IgD-negative memory B cell (primary cell): ENCODE measurements at regions not wholly inside any gene's neighbourhood (a gene's known extent, or its start where the extent isn't known, plus 50 kb on each side); places are given as distances from the start of the nearest gene placed in this dataset.
A peak's percentile ranks its signal among the peaks of the same experiment; 100 is the strongest.

ENCODE experiments used
- H3K27ac Mint-ChIP-seq, 3 donors: one replicate each; pipeline ENCODE4 v1.8.0; 2020 to 2022; ENCODE audit warnings: mild to moderate bottlenecking in 3 of 3, mixed read lengths in 3 of 3, moderate library complexity in 1 of 3
- H3K27me3 Mint-ChIP-seq: one replicate; pipeline ENCODE4 v1.8.0; 2021; ENCODE audit warnings: mixed read lengths
- H3K36me3 Mint-ChIP-seq: one replicate; pipeline ENCODE4 v1.8.0; 2020; ENCODE audit warnings: mild to moderate bottlenecking, mixed read lengths
- H3K4me1 Mint-ChIP-seq, 3 donors: one replicate each; pipeline ENCODE4 v1.8.0; 2020 to 2022; ENCODE audit warnings: mixed read lengths in 3 of 3, mild to moderate bottlenecking in 1 of 3
- H3K4me3 Mint-ChIP-seq, 4 donors: one replicate each; pipeline ENCODE4 v1.8.0; 2020 to 2022; ENCODE audit warnings: mild to moderate bottlenecking in 4 of 4, mixed read lengths in 4 of 4, moderate library complexity in 3 of 4
- H3K9me3 Mint-ChIP-seq, 3 donors: one replicate each; pipeline ENCODE4 v1.8.0; 2020 to 2021; ENCODE audit warnings: mixed read lengths in 3 of 3, mild to moderate bottlenecking in 1 of 3

GRCh38 chr10:113269333-113269732 is 283.5 kb upstream of the HABP2 start:
- Mint-ChIP-seq H3K4me1 (peaks cover 0 to 2% (median 2%) of the 10 kb centered on the region in 3 donors), H3K4me3 (no peak overlapping the region), H3K27me3 (peaks cover 16% of the 10 kb centered on the region)

GRCh38 chr10:113272511-113272910 is 280.3 kb upstream of the HABP2 start:
- H3K4me3 Mint-ChIP-seq = no peak overlapping the region
- peaks cover 0 to 2% (median 2%) of the 10 kb centered on the region in 3 donors for H3K4me1 Mint-ChIP-seq
- H3K27me3 Mint-ChIP-seq = peaks cover 10% of the 10 kb centered on the region
- H3K9me3 Mint-ChIP-seq = peaks cover 4 to 23% (median 6%) of the 10 kb centered on the region in 3 donors
- H3K27ac Mint-ChIP-seq = no peak overlapping the region
- H3K36me3 Mint-ChIP-seq = peaks cover 4% of the 10 kb centered on the region

More at GRCh38 chr10:113269333-113269732, 283.5 kb upstream of the HABP2 start:
- no peaks in the 10 kb centered on the region for H3K36me3 Mint-ChIP-seq
- H3K27ac Mint-ChIP-seq = no peak overlapping the region
- peaks cover 0 to under 1% (median 0%) of the 10 kb centered on the region in 3 donors for H3K9me3 Mint-ChIP-seq

- H3K4me1 Mint-ChIP-seq = peaks cover 0 to 2% (median 2%) of the 10 kb centered on the region in 3 donors
- H3K9me3 Mint-ChIP-seq = peaks cover 4 to 24% (median 6%) of the 10 kb centered on the region in 3 donors
- H3K36me3 Mint-ChIP-seq = peaks cover 4% of the 10 kb centered on the region
- peaks cover 8% of the 10 kb centered on the region for H3K27me3 Mint-ChIP-seq
- no peak overlapping the region for H3K4me3 Mint-ChIP-seq
- no peak overlapping the region for H3K27ac Mint-ChIP-seq
These were observed 279.4 kb upstream of the HABP2 start for GRCh38 chr10:113273181-113274163.

DNA sequence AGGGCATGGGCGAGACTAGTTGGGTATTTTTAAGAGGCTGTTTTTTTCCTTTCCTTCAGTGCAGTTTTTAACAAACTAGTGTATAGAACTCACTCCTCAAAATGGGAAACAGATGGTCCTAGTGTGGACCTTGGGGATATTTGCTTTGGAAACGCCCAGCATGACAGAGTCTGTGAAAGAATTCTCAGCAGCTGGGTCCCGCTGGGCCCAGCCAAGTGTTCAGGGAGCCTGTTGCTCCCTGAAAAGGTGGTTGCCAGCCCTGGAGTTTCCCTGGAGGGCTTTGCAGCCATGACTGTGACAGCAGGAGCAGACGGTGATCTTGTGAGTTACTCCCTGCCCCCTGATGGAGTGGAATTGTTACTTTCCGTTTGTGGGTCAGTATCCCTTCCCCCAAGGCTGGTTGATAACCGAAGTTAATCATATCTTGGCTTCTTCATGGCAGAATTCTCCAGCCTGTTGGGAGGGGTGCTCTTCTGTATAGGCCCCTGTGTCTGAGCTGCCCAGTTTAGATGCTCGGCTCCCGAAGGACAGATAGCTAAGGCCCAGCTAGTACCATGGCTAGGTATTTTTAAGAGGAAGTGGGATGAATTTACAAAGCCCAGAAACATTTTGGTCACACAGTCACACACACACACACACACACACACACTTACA is 278.6 kb upstream of the HABP2 start:
- Mint-ChIP-seq H3K4me1 (peaks cover 0 to 2% (median 2%) of the 10 kb centered on the region in 3 donors), H3K27ac (no peak overlapping the region), H3K36me3 (peaks cover 4% of the 10 kb centered on the region), H3K9me3 (peaks cover 4 to 24% (median 6%) of the 10 kb centered on the region in 3 donors), H3K4me3 (no peak overlapping the region), H3K27me3 (peaks cover 6% of the 10 kb centered on the region)

DNA sequence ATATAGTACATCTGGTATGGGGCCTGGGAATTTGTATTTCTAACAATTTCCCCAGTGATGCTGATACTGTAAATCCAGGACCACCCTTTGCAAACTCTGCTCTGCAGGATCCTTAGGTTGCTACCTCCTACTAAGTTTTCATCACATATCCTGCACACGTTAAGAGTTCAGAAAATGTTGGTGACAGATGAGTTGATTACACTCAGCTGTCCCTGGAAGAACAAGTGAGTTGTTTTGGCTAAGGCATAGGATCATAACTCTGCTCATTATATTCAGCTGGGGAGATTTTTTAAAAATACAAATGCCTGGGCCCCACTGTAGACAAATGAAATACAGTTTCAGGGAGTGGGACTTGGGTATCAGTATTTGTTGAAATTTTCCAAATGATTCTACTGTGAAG is 274.6 kb upstream of the HABP2 start:
- Mint-ChIP-seq H3K9me3 (peaks cover 4 to 24% (median 8%) of the 10 kb centered on the region in 3 donors), H3K27ac (no peak overlapping the region), H3K4me3 (no peak overlapping the region), H3K27me3 (no peaks in the 10 kb centered on the region), H3K36me3 (peaks cover 4% of the 10 kb centered on the region), H3K4me1 (peaks cover 0 to under 1% (median under 1%) of the 10 kb centered on the region in 3 donors)

- Mint-ChIP-seq H3K9me3 (peaks cover 4 to 24% (median 8%) of the 10 kb centered on the region in 3 donors), H3K27ac (no peak overlapping the region), H3K27me3 (no peaks in the 10 kb centered on the region), H3K4me1 (no peaks in the 10 kb centered on the region), H3K4me3 (no peak overlapping the region), H3K36me3 (peaks cover 4% of the 10 kb centered on the region)
These were observed 274.2 kb upstream of the HABP2 start for GRCh38 chr10:113278664-113279063.

DNA sequence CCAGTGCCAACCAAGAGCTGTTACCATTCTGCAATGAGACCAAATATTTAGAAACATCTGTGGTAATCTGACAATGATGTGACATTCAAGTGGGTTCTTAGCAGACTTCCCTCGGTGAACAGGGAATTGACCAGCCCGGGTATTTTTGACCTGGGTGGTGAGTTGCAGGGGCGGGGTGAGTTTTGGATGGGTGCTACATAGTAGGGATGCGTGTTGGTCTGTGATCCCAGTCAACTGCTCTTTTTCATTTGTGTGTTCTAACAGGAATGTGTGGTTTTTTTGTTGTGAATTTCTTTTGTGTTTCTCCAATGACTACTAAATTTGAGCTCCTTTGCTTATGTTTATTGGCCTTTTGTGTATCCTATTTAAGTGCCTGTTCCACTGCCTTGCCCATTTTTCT is 273.6 kb upstream of the HABP2 start:
- H3K4me3 Mint-ChIP-seq = peak overlapping the region in 1 of 4 donors; percentile 30
- peaks cover 4 to 24% (median 8%) of the 10 kb centered on the region in 3 donors for H3K9me3 Mint-ChIP-seq
- H3K4me1 Mint-ChIP-seq = no peaks in the 10 kb centered on the region
- no peaks in the 10 kb centered on the region for H3K27me3 Mint-ChIP-seq
- H3K27ac Mint-ChIP-seq = no peak overlapping the region
- peaks cover 4% of the 10 kb centered on the region for H3K36me3 Mint-ChIP-seq

DNA sequence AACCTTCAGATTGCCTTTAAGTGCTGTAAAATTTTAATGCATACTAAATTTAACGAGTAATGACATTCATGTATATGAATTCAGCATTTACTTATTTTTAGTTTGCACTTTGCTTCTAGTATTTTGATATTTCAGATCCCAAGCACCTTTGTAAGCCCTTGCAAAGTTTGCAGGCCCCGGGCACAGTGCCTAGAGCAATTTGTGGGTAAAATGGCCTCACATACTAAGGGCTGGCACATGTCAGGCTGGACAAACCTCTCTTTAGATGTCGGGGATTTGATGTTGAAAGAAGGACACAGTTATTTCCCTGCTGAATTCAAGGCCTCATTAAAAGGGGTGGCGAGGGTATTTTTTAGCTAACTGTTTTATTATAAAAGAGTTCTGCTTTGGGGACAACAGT is 270.3 kb upstream of the HABP2 start:
- no peaks in the 10 kb centered on the region for H3K27me3 Mint-ChIP-seq
- H3K36me3 Mint-ChIP-seq = no peaks in the 10 kb centered on the region
- no peaks in the 10 kb centered on the region for H3K4me1 Mint-ChIP-seq
- no peak overlapping the region for H3K27ac Mint-ChIP-seq
- H3K9me3 Mint-ChIP-seq = peaks cover 0 to 2% (median under 1%) of the 10 kb centered on the region in 3 donors
- no peak overlapping the region for H3K4me3 Mint-ChIP-seq

DNA sequence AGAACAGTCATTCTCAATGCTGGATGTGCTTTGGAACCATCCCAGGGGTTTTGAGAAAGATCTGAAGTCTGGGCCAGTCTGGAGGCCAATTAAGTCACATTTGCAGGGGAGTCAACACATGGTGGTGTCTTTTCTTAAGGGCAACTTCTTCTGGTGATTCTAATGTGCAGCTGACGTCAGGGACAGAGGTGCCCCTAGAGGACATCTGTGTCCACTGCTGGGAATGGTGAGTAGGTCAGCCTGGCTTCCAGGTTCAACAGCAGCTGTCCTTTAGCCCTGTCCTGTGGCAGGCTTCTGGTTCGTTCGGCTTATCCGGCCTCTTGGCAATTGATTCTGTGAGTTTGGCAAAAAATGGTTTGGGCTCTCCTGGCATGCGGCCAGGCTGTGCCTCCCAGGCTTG is 269.7 kb upstream of the HABP2 start:
- peaks cover 0 to 2% (median 0%) of the 10 kb centered on the region in 3 donors for H3K9me3 Mint-ChIP-seq
- H3K4me3 Mint-ChIP-seq = no peak overlapping the region
- no peak overlapping the region for H3K27ac Mint-ChIP-seq
- no peaks in the 10 kb centered on the region for H3K36me3 Mint-ChIP-seq
- no peaks in the 10 kb centered on the region for H3K27me3 Mint-ChIP-seq
- no peaks in the 10 kb centered on the region for H3K4me1 Mint-ChIP-seq

GRCh38 chr10:113284635-113285034 is 268.2 kb upstream of the HABP2 start:
- no peaks in the 10 kb centered on the region for H3K27me3 Mint-ChIP-seq
- H3K36me3 Mint-ChIP-seq = no peaks in the 10 kb centered on the region
- H3K4me1 Mint-ChIP-seq = no peaks in the 10 kb centered on the region
- peaks cover 0 to 2% (median 0%) of the 10 kb centered on the region in 3 donors for H3K9me3 Mint-ChIP-seq
- H3K4me3 Mint-ChIP-seq = no peak overlapping the region
- H3K27ac Mint-ChIP-seq = no peak overlapping the region

GRCh38 chr10:113285305-113285704 is 267.5 kb upstream of the HABP2 start:
- no peaks in the 10 kb centered on the region for H3K36me3 Mint-ChIP-seq
- no peak overlapping the region for H3K27ac Mint-ChIP-seq
- H3K4me1 Mint-ChIP-seq = no peaks in the 10 kb centered on the region
- no peak overlapping the region for H3K4me3 Mint-ChIP-seq
- peaks cover 0 to 2% (median 0%) of the 10 kb centered on the region in 3 donors for H3K9me3 Mint-ChIP-seq
- no peaks in the 10 kb centered on the region for H3K27me3 Mint-ChIP-seq

GRCh38 chr10:113287592-113287991 is 265.3 kb upstream of the HABP2 start:
- H3K27me3 Mint-ChIP-seq = no peaks in the 10 kb centered on the region
- H3K36me3 Mint-ChIP-seq = no peaks in the 10 kb centered on the region
- H3K4me3 Mint-ChIP-seq = no peak overlapping the region
- H3K9me3 Mint-ChIP-seq = no peaks in the 10 kb centered on the region
- H3K4me1 Mint-ChIP-seq = no peaks in the 10 kb centered on the region
- no peak overlapping the region for H3K27ac Mint-ChIP-seq

DNA sequence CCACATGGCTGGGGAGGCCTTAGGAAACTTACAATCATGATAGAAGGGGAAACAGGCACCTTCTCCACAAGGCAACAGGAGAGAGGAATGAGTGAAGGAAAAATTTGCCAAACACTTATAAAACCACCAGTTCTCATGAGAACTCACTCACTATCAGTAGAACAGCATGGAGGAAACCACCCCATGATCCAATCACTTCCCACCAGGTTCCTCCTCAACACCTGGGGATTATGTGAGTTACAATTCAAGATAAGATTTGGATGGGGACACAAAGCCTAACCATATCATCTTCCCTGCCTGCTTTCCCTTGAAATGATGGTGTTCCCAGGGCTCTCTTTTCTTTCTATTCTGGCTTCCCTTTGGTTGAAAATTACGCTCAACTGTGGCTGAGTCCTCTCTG is 262.7 kb upstream of the HABP2 start:
- Mint-ChIP-seq H3K27ac (no peak overlapping the region), H3K4me1 (no peaks in the 10 kb centered on the region), H3K36me3 (no peaks in the 10 kb centered on the region), H3K9me3 (no peaks in the 10 kb centered on the region), H3K4me3 (no peak overlapping the region), H3K27me3 (no peaks in the 10 kb centered on the region)

- H3K4me3 Mint-ChIP-seq = no peak overlapping the region
- no peaks in the 10 kb centered on the region for H3K27me3 Mint-ChIP-seq
- no peaks in the 10 kb centered on the region for H3K9me3 Mint-ChIP-seq
- no peak overlapping the region for H3K27ac Mint-ChIP-seq
- H3K4me1 Mint-ChIP-seq = no peaks in the 10 kb centered on the region
- H3K36me3 Mint-ChIP-seq = no peaks in the 10 kb centered on the region
These were observed 261.4 kb upstream of the HABP2 start for GRCh38 chr10:113291413-113291812.

DNA sequence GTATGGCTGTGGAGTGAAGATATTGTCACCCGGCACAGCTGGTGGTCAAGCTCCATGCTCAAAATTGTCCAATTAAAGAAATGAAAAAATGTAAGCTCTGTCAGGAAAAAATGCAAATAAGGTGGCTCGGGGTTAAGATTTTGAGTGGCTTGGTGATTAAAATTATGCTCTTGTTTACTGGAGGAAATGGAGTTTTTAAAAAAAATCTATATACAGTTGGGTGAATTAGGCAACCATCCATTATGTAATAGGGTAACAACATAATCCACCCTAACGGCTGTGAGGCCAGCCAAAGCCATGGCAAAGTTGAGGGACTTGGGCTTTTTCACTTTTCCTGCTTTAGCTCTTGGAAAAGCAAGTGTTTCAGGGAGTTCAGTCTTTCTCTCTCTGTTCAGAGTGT is 260.8 kb upstream of the HABP2 start:
- Mint-ChIP-seq H3K27me3 (peaks cover under 1% of the 10 kb centered on the region), H3K4me3 (no peak overlapping the region), H3K9me3 (no peaks in the 10 kb centered on the region), H3K36me3 (no peaks in the 10 kb centered on the region), H3K4me1 (no peaks in the 10 kb centered on the region), H3K27ac (no peak overlapping the region)
